Stimulated activated CD4-positive, alpha-beta T cell treated with anti-CD3 and anti-CD28 coated beads, Interleukin-4, amount 100 ng/mL, for 4 hours (primary cell): ENCODE measurements at regions not wholly inside any gene's neighbourhood (a gene's known extent, or its start where the extent isn't known, plus 50 kb on each side); places are given as distances from the start of the nearest gene placed in this dataset.

ENCODE experiments used
- DNase-seq, 2 experiments: peaks; one replicate each; pipeline ENCODE4 v3.0.0-alpha.2; 2020

DNA sequence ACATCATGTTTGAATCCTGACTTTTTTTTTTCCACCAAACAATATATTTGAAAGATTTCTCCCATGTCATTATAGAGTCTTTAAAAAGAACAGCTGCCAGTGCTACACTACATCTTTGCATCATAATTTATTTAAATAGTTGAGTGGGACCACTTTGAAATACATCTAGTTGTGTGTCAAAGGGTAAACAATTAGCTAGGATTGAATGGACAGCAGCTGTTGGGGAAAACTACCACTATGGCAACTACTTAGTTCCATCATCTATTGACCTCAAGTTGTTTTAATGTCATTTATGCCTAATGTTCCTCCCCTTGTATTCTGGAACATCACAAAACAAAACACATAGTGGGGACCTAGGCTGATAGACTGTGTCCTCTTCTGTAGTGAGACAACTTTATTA, 985.1 kb downstream of the SORCS1 start:
- no peak for DNase-seq

DNA sequence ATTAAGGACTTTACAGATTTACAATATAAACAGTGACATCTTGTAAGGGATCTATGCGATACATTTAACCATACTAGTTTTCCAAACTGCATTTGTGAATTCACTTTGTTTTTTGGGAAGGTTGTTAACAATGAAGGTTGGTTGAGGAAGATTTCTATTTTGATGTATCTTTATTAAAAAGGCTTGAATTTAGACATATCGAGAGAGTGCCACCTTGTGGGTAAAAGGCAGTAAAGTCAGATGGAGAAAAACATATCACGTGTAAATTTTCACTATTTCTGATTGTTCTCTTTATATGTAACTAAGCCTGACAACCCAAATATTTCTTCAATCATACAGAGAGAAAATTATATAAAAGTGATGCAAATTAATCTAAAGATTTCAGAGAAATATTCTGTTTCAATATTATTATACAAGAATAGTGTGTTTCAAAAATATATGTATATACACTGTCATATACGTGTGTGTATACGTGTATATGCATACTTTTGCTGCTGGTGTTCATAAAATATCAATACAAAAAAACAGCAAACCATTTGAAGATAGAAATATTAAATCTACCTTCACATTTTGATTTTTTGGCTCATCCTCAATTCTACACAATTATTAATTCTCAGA, 988.6 kb downstream of the SORCS1 start:
- DNase-seq = no peak

DNA sequence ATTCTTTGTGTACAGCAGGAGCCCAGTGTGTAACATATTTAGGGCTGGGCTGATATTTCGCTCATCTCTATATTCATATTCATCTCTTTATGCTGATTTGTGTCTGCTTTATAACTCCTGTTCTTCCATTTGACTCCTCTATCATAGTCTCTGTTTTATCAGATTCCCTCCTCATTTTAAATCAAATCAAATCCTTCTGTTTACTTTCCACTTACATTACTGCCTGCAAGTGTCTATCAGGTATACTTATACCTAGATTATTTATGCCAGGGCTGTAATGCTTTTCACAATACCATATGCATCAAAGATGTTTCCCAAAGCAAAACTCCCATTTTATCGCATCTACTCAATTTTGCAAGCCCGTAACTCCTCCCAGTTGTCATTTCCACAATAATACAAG, 990.7 kb downstream of the SORCS1 start:
- DNase-seq = no peak

DNA sequence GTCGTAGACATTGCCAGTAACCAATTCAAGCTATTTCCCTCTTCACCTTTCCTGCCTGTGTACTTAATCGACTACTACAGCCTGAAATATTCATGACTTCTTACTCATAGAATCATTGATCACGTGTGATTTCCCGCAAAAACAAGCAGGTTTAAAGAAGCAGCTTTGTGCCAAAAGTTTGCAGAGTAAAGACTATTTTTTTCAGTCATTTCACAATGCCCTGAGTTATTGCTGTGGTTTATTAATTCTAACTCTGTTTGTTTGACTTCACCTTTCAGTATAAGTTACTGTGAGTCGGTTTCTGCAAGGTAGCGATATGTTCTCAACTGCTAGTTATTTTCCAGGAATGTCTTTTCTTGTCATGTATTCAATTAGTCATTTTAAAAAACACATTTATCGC, 995.3 kb downstream of the SORCS1 start:
- no peak for DNase-seq

DNA sequence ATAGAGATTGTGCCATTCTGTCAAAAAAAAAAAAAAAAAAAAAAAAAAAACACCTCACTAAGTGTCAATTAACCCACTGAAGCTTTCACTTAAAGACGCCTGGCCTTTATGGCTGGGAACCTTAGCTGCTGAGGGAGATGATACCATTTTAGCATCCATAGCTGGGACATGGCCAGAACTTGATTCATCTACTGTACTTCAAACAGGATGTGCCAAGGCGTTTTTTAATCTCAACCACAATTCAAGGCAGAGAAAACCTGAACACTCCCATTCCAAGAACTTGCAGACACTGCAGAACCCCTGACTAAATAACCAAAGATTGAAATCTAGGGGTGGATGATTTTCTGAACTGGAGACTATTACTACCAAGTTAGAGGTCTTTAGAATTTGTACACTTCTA, 996.6 kb downstream of the SORCS1 start:
- no peak for DNase-seq

DNA sequence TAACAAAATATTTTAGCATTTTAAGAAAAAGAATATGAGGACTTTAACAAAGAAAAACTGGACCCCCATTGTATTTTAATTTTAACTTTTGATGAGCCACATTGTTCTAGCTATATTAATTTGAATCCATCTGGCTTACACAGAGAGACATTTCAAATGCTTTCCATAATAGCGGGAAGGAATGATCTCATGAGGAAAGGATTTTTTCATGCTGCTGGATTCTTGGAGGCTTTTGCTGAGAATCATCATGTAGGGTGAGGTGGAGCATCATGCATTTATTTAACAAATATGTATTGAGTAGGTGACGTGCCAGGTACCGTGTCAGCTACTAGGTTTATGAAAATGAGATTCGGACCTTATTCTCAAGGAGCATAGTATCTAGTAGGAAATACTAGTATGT, 1006.3 kb downstream of the SORCS1 start:
- DNase-seq = no peak

DNA sequence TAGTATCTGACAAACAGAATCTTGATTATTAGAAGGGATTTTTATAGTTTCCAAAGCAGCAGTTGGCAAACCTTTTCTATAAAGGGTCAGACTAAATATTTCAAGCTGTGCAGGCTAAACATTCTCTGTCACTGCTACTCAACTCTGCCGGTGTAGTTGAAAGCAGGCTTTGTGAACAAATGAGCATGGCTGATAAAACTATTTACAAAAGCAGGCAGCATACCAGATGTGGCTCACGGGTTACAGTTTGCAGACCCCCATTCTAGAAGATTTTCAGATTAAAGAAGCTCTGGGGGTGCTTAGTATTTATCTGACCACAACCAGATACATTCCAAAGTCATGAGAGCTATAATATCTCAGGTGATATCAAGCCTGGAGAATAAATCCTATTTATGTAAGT, 1017.5 kb downstream of the SORCS1 start:
- no peak for DNase-seq

DNA sequence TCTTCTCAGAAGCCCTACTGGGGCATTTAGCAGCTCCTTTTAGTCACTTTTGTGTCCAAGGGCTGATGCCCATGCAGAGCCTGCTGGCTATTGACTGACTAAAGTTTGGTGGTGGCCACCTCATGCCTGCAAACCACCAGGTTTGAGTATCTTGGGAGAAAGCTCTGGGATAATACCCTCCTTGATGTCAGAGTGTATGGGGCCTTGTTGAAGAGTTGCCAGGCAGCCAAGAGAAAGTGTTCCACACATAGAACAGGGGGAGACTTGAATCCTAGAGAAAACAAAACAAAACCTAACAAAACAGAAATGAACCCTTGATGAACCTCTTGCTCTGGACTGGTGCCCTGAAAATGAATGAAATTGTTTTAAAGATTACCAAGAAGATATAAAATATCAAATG, 1024.6 kb downstream of the SORCS1 start:
- DNase-seq = no peak

DNA sequence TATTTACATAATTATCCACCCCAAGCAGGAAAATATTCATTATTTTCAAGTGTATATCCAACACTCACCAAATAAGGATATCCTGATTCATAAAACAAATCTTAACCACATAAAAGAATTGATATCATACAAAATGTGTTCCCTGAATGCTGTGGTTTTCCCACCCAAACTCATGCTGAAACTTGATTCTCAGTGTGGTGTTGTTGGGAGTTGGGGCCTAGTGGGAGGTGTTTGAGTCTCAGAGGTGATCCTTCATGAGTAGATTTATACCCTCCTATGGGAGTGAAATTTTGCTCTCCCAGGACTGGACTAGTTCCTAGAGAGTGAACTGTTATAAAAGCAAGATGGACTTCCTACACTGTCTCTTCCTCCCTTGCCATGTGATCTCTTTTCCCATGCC, 1028.3 kb downstream of the SORCS1 start:
- DNase-seq = no peak

DNA sequence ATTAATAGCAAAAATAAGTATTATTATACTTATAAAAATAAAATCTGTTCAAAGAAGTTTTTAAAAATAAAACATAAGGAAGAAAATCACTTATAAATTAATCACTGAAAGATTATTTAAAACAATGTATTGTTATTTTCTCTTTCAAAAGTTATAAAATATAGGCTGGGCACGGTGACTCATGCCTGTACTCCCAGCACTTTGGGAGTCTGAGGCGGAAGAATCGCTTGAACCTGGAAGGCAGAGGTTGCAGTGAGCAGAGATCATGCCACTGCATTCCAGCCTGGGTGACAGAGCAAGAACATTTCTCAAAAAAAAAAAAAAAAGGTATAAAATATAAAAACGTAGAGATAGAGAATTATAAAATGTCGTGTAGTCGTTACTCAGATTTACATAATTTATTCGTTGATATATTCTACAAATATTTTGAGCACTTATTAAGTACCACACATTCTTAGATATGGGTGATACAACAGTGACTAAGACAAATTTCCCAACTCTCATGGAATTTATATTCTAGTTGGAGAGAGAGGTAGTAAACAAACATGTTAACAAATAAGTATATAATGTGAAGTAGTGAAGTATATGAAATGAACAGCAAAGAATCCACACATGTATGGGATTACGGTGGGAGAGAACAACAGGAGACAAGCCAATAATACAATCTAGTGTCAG, 1030.0 kb downstream of the SORCS1 start:
- DNase-seq = no peak

DNA sequence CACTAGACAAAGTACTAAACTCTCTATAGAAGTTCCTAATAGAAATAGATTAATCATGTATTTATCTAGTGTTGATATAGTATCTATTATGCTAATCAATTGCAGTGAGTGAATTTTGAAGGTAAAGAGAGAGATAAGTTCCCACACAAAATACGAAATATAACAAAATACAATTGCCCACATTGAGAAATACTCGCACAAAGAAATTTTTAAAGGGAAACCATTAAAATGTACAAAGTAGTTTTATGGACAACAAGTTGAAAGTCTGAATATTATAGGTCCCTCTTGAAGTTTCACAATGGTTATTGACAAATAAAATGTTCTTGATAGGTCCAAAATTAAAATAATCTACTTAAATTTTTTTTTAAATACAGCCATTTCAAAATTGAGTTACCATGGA, 1031.1 kb downstream of the SORCS1 start:
- no peak for DNase-seq

DNA sequence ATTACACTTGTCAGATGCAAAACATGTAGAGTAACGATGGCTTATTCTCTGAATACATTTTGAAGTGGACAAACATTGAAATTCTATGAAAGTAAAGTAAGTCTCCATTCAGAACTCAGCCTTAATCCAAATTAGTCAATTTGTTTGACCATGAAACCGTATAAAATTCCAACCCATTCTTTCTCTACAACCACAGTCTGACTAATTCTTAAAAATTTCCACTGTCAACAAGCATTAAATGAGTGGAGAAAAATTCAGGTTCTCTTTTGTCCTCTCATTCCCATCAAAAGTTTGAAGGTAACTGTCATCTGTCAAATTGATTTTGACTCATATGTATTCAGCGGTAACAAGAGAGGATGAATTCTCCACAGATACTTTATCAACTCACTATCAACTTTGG, 1031.5 kb downstream of the SORCS1 start:
- DNase-seq = no peak

DNA sequence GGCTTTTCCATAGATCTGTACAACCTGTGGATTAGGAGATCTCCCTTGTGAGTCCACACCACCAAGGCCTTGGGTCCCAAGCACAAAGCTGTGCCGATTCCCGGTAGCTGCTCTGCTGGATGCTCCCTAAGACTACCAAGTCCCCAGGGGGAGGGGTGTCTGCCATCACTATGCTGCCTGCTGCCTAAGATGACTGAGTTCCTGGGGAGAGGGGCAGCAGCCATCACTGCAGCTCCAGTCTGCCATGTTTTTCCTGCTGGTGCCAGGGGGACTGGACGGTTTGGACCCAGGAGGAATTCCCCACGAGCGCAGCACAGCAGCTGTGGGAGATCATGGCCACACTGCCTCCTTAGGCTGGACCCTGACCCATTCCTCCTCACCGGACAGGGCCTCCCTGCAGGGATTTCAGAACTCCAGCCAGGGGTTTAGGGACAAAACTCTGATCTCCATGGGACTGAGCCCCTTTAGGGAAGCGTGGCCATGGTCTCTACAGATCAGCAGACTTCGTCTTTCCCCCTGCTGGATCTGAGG, 1049.8 kb downstream of the SORCS1 start:
- no peak for DNase-seq

DNA sequence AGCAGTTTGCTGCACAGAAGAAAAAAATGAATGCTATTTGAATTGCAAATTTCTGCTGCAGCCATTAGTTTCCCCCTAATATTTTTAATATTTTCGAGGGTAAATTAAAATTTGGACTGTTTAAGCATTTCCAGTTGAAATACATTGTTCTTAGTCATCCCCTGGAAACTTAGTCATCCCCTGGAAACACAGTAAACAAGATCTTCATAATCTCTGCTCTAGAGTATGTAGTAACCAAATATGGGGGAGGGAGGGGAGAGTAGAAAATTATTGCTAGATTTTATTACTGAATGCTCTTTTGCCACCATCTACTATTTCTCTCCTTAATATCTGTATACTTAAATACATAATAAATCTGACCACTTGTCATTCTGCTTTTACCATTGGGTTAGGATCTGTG, 1053.3 kb downstream of the SORCS1 start:
- DNase-seq = no peak

DNA sequence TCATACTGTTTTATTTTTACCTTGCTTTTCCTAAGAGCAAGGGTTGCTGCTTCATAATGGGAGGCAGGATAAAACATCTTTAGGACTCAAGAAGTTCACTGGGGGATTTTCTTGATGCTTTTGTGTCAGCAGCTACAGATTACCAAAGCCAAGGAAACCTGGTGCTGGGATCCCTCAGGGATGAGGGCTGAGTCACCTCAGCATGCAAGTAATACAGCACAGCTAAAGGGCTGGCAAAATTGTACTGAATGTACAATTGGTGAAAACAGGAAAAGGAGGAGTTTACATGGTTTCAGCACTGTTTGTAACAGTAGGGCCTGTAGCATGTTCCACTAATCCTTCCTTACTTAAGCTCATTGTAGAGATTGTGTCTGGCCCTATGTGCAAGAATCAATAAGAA, 1056.8 kb downstream of the SORCS1 start:
- no peak for DNase-seq

DNA sequence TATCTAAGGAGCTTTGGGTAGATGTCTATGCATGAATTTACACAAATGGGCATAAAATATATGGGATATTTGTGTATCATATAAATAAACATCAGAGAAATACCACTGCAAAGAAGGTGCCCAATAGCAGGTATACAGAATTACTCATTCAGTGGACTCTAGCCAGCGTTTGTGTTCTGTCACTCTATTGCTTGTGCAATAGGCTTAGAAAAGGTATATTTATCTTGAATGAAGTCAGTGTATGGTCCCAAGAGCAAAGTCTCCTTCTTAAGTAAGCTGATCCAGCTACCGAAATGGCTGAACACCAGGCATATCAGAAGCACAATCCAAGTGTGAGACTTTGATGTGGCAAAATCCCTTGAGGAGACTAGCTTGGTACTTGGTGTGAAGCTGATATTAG, 1058.4 kb downstream of the SORCS1 start:
- DNase-seq = no peak

DNA sequence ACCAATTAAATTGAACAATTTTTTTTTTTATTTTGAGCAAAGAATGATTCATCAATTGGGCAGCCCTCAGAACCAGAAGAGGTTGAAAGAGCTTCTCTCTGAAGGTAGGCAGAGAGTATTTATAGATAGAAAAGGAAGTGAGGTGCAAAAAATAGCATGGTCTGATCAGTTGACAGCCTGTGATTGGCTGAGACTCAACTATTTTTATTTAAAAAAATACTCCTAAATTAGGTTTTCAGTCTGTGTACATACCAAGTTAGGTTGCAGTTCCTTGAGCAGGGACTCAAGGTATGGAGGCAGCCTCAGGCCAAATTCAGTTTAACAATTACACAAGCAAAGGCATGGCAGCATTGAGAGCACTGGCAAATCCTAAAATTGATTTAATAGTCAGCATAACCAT, 1074.7 kb downstream of the SORCS1 start:
- DNase-seq = no peak

DNA sequence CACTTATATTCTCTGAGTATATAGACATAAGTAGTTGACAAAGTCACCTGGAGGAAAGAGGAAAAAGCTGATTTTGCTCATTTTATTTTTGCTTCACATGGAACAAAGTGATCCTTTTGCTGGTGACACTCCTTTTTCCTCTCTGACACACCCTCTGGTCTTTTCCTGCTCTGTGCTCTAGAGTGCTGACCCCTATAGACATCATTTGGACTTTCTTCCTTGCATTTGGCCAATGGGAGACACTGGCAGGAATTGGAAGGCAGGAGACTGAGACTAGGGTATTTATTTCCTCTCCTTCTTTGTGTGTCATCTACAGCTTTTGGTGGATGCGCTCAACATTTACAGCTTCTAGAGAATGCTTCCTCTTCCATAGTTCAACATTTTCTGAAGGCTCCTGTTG, 1078.1 kb downstream of the SORCS1 start:
- DNase-seq = no peak

DNA sequence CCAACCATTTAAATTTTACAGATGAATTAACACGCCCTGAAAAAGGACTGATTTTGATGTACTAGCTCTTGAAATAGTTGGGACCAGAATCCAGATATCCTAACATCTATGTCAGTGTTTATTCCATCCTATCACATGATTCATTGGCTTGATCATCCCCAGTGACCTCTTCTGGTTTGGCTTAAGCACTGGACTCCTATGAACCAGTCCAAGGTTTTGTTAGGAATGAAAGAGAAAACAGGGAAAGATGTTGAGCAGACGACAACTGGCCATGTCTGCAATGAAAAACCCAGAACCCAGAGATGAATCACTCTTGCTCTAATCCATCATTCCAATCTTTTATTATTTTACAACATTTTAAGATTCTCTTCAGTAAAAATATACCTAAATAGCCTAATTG, 1080.9 kb downstream of the SORCS1 start:
- no peak for DNase-seq

DNA sequence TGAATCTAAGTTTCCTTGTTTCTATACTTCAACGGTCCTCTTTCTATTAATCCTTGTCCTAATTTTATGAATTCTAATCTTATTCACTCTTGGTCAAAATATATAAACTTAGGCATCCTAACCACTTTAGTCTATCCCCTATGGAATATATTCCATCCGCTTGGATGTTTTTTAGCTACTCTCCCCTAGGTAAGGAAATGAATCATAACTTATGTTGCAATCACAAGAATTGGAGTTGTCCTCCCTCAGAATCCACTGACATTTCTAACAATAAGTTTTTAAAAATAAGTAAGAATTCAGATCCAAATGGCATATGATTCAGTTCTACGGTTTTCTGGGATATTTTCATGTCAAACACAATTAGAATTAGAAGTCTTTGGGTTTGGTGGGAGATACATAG, 1081.6 kb downstream of the SORCS1 start:
- DNase-seq = no peak

DNA sequence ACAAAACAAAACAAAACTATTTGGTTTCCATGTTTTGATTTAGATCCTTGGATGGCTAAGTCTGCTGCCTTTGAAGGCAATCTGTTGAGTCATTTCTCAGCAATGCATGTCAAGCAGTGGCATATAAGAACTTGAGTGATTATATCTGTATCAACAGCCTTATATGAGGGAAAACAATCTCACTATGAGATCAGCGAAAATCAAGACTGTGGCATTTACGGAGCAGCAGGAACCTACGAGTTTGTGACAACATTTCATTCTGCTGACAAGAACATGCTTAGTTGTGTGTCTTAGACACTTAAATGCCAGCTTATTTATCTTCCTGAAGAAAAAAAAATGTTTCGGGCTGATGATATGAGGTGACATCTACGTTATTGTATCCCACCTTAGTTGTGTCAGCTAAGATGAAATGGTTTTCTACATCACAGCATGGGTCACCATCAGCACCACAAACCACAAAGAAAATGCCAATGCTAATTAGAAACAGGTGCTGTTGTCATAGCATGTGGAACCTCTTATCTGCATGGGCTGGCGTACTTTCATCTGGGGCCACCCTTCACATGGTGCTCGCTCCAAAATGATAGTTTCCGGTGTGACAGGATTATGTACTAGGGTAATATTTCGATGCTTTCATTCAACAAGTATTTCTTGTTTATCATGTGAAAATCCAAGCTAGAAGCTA, 1085.5 kb downstream of the SORCS1 start:
- no peak for DNase-seq

DNA sequence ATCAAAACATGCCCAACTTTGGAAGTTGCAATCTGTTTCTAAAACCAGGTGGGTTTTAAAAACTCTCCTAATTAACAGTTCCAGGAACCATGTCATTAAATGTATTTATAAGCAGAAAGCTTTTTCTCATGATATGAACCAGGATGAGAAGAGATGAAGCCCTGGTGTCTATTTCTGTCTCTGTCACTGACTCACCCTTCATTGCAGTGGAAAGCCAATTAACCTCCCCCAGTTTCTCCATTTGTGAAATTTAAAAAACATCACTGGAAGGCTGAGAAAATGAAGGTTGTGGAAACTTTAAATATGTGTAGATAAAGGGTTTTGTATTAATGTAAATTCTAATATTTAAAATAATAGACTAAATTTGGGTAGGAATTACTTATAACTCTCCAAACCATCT, 1088.0 kb downstream of the SORCS1 start:
- DNase-seq = no peak

DNA sequence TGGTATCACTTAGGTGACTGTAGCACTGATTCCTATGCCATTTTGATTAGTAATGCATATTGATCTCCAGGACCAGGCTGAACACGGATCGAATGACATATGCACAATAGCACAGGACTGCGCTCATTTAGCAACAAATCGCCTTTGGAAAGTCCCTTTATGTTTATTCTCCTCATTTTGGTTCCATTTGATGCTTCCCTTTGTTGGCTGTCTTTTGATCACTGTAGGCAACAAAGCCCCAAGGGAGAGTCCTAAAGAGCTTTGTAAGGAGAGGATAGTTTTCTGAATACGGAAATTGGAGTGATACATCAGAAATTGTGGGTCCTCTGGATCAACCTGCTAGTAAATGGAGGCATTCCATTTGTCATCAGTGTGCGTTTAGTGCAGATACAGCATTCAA, 1111.4 kb downstream of the SORCS1 start:
- DNase-seq = no peak

DNA sequence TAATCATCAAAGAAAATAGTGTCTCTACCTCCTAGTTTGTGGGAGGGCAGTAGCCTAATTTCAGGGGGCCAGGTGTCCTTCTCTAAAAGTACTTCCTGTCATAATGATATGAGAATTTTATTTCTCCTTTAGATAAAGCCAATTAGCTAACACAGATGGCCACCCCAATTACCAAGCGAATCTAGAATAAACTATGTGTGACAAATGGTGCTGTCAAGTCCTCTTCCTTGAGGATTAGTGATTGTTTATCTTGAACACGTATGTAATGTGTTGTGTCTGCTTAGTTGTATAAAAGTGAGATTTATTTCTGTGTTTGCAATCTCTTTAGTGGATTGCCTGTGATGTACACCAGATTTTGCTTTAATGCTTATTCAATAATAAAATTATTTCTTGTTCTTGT, 1120.0 kb downstream of the SORCS1 start:
- no peak for DNase-seq
